Transverse colon (tissue), 4 donors: ENCODE measurements at regions not wholly inside any gene's neighbourhood (a gene's known extent, or its start where the extent isn't known, plus 50 kb on each side); places are given as distances from the start of the nearest gene placed in this dataset.
A peak's percentile ranks its signal among the peaks of the same experiment; 100 is the strongest.

Source experiments
- DNase-seq: peaks from one replicate; pipeline ENCODE4 v3.0.0-alpha.2; 2019
- H3K27ac ChIP-seq, 4 donors: fragments of 200-600 bp; sonication (generic); 2 replicates each; pipeline ENCODE4 v1.5.1; 2016 to 2018; ENCODE audit warnings: inconsistent platforms in 4 of 4
- H3K27me3 ChIP-seq: fragments of 200-600 bp; sonication (generic); 2 replicates; pipeline ENCODE4 v1.5.1; 2017; ENCODE audit warnings: inconsistent platforms
- H3K36me3 ChIP-seq, 4 donors: fragments of 200-600 bp; sonication (generic); 2 replicates each; pipeline ENCODE4 v1.5.1; 2017 to 2019; ENCODE audit warnings: inconsistent platforms in 4 of 4
- H3K4me1 ChIP-seq, 4 donors: fragments of 200-600 bp; sonication (generic); 2 replicates each; pipeline ENCODE4 v1.5.1; 2017 to 2020; ENCODE audit warnings: inconsistent platforms in 4 of 4
- H3K4me3 ChIP-seq, 4 donors: fragments of 200-600 bp; sonication (generic); 1 replicate in 1 of 4; 2 replicates in 3 of 4; pipeline versions ENCODE4 v1.5.1 to v1.6.1; 2017 to 2019; ENCODE audit warnings: inconsistent platforms in 4 of 4
- H3K9me3 ChIP-seq, 2 donors: fragments of 200-600 bp; sonication (generic); 2 replicates each; pipeline ENCODE4 v1.5.1; 2017 to 2019; ENCODE audit warnings: inconsistent platforms in 2 of 2
- CTCF ChIP-seq, 5 experiments: fragments of 200-600 bp in 3 of 5; fragments of 450-650 bp in 2 of 5; sonication (generic) in 3 of 5; IDR thresholded peaks; 1 replicate in 2 of 5; 2 replicates in 3 of 5; pipeline ENCODE4 v1.5.1; 2016 to 2017; ENCODE audit warnings: antibody characterized with exemption in 5 of 5, inconsistent platforms in 3 of 5, mild to moderate bottlenecking in 2 of 5, moderate library complexity in 1 of 5
- EP300 ChIP-seq: sonication (generic); formaldehyde crosslinking; IDR thresholded peaks from one replicate; pipeline ENCODE4 v1.6.1; 2017; ENCODE audit warnings: antibody characterized with exemption, low read depth
- POLR2A ChIP-seq: fragments of 450-650 bp; IDR thresholded peaks from one replicate; pipeline ENCODE4 v1.6.1; 2016; ENCODE audit warnings: antibody characterized with exemption, mild to moderate bottlenecking, moderate library complexity
- POLR2AphosphoS5 ChIP-seq, 3 donors: sonication (generic); formaldehyde crosslinking; IDR thresholded peaks; one replicate each; pipeline ENCODE4 v1.6.1; 2016; ENCODE audit warnings: antibody characterized with exemption in 3 of 3
- WGBS, 2 donors: methylation state at CpG; one replicate each; pipeline ENCODE4 v1.1.5; 2018; ENCODE audit warnings: low coverage in 1 of 2; 5-methylcytosine and 5-hydroxymethylcytosine counted together
- in situ Hi-C, 4 donors: fragments of 200-750 bp; cut with MboI; loops; one replicate each; pipeline versions ENCODE4 v1.15.0 to v1.15.1; 2017; ENCODE audit warnings: low sequenced_read_pairs in 3 of 4, low pct_ligation_motif_present in 1 of 4, low pct_unique_long_range_greater_than_20kb in 1 of 4
- intact Hi-C: fragments of 100-400 bp; cut with DNase I; formaldehyde crosslinking; loops from one replicate; pipeline ENCODE4 v1.15.1; 2023; ENCODE audit warnings: low total_unique reads

- peaks cover 0 to 11% (median 6%) of the 10 kb centered on the region in 4 donors for H3K4me1 ChIP-seq
- TF ChIP-seq POLR2AphosphoS5 (IDR thresholded peaks at IDR 0.05) (no peak), EP300 (no peak), POLR2A (no peak), CTCF (IDR thresholded peaks at IDR 0.05) (no peak)
- DNase-seq = no peak
- H3K27me3 ChIP-seq = peaks cover 58% of the 10 kb centered on the region
- H3K9me3 ChIP-seq = no peaks in the 10 kb centered on the region
- no peak overlapping the region for H3K27ac ChIP-seq
- H3K36me3 ChIP-seq = no peaks in the 10 kb centered on the region
- H3K4me3 ChIP-seq = peak overlapping the region in 2 of 4 donors; percentile 29 to 50
- WGBS, 2 donors = 20 to 52% methylated on average over 2 to 41 of the region's 44 CpGs
- intact Hi-C loops (no loop called here), in situ Hi-C loops (no loop called here)
Measured at GRCh38 chrX:137428766-137429591, 136.9 kb upstream of the ZIC3 start.

GRCh38 chrX:137428221-137428661 is 137.7 kb upstream of the ZIC3 start:
- in situ Hi-C loops = no loop called here
- WGBS, 2 donors = 47% methylated on average over 29 of the region's 30 CpGs; no CpG with 5 or more reads in 1 of the 2 donors

GRCh38 chrX:137427816-137428215 is 138.1 kb upstream of the ZIC3 start:
- Histone ChIP-seq H3K27ac (no peak overlapping the region), H3K36me3 (no peaks in the 10 kb centered on the region), H3K4me1 (peaks cover 0 to 11% (median 6%) of the 10 kb centered on the region in 4 donors), H3K27me3 (peaks cover 64% of the 10 kb centered on the region), H3K4me3 (peak overlapping the region; percentile 9 to 50 (median 26)), H3K9me3 (no peaks in the 10 kb centered on the region)
- in situ Hi-C loops (no loop called here), intact Hi-C loops (no loop called here)
- no peak for TF ChIP-seq POLR2A
- TF ChIP-seq EP300 = no peak
- TF ChIP-seq CTCF (IDR thresholded peaks at IDR 0.05) = no peak
- no peak for TF ChIP-seq POLR2AphosphoS5 (IDR thresholded peaks at IDR 0.05)
- DNase-seq = no peak
- 36% methylated on average over 18 of the region's 18 CpGs; no CpG with 5 or more reads in 1 of the 2 donors for WGBS, 2 donors

More at GRCh38 chrX:137428221-137428661, 137.7 kb upstream of the ZIC3 start:
- peaks cover 63% of the 10 kb centered on the region for H3K27me3 ChIP-seq
- H3K9me3 ChIP-seq = no peaks in the 10 kb centered on the region
- DNase-seq = no peak
- H3K27ac ChIP-seq = no peak overlapping the region
- H3K36me3 ChIP-seq = no peaks in the 10 kb centered on the region
- H3K4me3 ChIP-seq = peak overlapping the region; percentile 9 to 50 (median 26)
- intact Hi-C loops = no loop called here
- TF ChIP-seq POLR2AphosphoS5 (IDR thresholded peaks at IDR 0.05) = no peak
- no peak for TF ChIP-seq EP300
- TF ChIP-seq CTCF (IDR thresholded peaks at IDR 0.05) = no peak
- no peak for TF ChIP-seq POLR2A
- peaks cover 0 to 11% (median 6%) of the 10 kb centered on the region in 4 donors for H3K4me1 ChIP-seq

- DNase-seq = no peak
- no peaks in the 10 kb centered on the region for H3K9me3 ChIP-seq
- no peak overlapping the region for H3K27ac ChIP-seq
- intact Hi-C loops = no loop called here
- 45% methylated on average over 20 of the region's 20 CpGs; no CpG with 5 or more reads in 1 of the 2 donors for WGBS, 2 donors
- no peaks in the 10 kb centered on the region for H3K36me3 ChIP-seq
- in situ Hi-C loops = no loop called here
- H3K4me1 ChIP-seq = peaks cover 0 to 11% (median 6%) of the 10 kb centered on the region in 4 donors
- TF ChIP-seq POLR2A (no peak), CTCF (IDR thresholded peaks at IDR 0.05) (no peak), POLR2AphosphoS5 (IDR thresholded peaks at IDR 0.05) (no peak), EP300 (no peak)
- H3K27me3 ChIP-seq = peaks cover 64% of the 10 kb centered on the region
- peak overlapping the region in 1 of 4 donors; percentile 50 for H3K4me3 ChIP-seq
Measured at GRCh38 chrX:137427426-137427778, 138.5 kb upstream of the ZIC3 start.
